ENCODE measurements at regions not wholly inside any gene's neighbourhood (a gene's known extent, or its start where the extent isn't known, plus 50 kb on each side); places are given as distances from the start of the nearest gene placed in this dataset.
"Not testable (repeated sequence)": the region's sequence is repeated elsewhere in the genome, so short reads cannot be mapped to it uniquely, and the experiment has no call there.

DNA sequence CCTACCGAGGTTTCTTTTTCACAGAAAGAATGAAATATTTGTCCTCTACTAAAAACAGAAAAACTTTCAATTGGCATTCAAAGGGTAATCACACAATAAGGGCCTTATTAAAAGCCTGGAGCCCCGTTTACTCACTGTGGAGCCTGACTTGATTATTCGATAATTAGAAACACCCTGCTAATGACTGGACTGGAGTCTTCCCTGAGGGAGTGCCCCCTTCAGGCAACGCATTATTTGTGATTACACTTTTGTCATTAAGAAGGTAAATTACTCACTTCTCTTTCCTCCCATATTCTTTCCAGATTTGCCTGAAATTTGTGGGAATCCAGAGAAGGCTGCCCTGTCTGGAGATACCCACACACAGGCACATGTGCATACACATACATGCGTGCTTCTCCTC, 444.2 kb upstream of the NPVF start:
- no peak overlapping the region for H3K4me3 Mint-ChIP-seq
- no peak for DNase-seq (ENCODE audit: low spot score in 2 of 2)
- H3K9me3 Mint-ChIP-seq, result no peaks in the 10 kb centered on the region
- ATAC-seq, result no peak
- H3K36me3 Mint-ChIP-seq, result no peaks in the 10 kb centered on the region
- no peak overlapping the region for H3K27ac Mint-ChIP-seq
- no peaks in the 10 kb centered on the region for H3K4me1 Mint-ChIP-seq

DNA sequence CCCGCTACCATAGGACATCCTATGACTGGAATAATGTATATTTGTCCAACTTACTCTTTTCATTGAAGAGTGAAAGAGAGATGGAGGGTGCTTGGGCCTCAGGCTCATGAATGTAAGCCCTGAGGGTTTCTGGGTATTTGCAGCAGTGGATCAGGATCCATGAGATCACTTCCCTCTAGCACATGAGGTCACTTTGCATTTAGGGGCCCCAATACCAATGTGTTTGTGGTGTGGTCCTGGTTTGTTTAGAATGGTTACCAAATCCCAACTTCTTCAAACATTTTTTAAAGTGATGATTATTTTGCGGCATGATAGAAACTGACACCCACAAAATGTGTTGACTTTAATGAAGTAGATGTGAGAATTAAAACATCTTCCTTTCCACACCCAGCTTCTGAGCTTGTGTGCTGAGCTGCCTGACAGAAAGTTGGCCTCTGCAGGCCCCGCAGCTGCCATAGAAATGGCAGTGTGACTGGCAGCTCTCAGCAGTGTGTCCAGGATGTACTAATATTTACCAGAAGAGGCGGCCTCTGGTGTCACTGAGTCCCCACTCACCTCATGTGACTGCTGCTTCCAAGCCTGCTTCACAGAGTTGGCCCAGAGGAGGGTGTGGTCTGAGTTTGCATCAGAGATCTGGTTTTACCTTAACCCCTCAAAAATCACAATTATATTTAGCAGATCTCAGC, 447.6 kb upstream of the NPVF start:
- DNase-seq (ENCODE audit: low spot score in 2 of 2), result no peak
- no peaks in the 10 kb centered on the region for H3K36me3 Mint-ChIP-seq
- ATAC-seq, result no peak
- no peaks in the 10 kb centered on the region for H3K4me1 Mint-ChIP-seq
- H3K4me3 Mint-ChIP-seq, result no peak overlapping the region
- no peak overlapping the region for H3K27ac Mint-ChIP-seq
- H3K9me3 Mint-ChIP-seq, result no peaks in the 10 kb centered on the region

GRCh38 chr7:25677595-25677994, 449.3 kb upstream of the NPVF start:
- DNase-seq (ENCODE audit: low spot score in 2 of 2) (no peak), ATAC-seq (no peak)
- Mint-ChIP-seq H3K27ac (no peak overlapping the region), H3K36me3 (no peaks in the 10 kb centered on the region), H3K9me3 (no peaks in the 10 kb centered on the region), H3K4me1 (no peaks in the 10 kb centered on the region), H3K4me3 (no peak overlapping the region)

GRCh38 chr7:25678215-25678614, 449.9 kb upstream of the NPVF start:
- H3K36me3 Mint-ChIP-seq, result no peaks in the 10 kb centered on the region
- no peaks in the 10 kb centered on the region for H3K9me3 Mint-ChIP-seq
- no peak for ATAC-seq
- H3K4me1 Mint-ChIP-seq, result no peaks in the 10 kb centered on the region
- no peak for DNase-seq (ENCODE audit: low spot score in 2 of 2)
- H3K27ac Mint-ChIP-seq, result no peak overlapping the region
- no peak overlapping the region for H3K4me3 Mint-ChIP-seq

DNA sequence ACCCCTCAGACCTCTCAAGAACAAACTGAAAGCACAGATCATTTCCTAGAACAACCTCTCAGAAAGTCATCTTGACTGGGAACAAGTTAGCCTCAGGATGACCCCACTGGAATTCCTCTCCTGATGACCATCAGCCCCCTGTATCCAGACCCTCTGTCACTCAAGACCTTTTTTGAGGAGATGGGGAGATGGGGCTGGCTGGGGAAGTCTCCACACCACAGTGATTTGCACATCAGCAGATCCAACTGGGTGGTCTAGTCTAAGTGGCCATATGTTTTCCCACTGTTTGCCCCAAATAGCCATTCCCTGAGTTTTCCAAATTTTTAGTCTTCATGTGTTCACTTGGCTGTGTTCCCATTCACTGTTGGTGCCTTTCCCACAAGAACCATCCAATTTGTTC, 452.4 kb upstream of the NPVF start:
- no peak overlapping the region for H3K27ac Mint-ChIP-seq
- no peak for ATAC-seq

DNA sequence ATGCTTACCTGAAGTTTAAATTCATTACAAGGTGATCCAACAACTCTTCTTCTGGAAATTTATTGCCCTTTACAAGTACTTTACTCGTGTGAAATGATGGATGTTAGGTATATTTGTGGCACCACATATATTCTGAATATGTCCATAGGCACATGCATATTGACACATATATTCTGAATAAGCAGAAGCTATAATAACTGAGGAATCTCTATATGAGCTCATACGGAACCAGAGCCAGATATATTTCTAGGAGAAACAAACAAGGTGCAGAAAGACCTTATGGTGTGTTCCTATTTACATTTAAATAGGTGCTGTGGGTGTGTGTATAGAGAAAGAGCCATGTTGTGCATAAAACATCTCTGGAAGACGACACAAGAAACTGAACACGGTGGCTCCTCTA, 456.1 kb upstream of the NPVF start:
- Mint-ChIP-seq H3K36me3 (no peaks in the 10 kb centered on the region), H3K27ac (no peak overlapping the region), H3K4me1 (no peaks in the 10 kb centered on the region), H3K4me3 (no peak overlapping the region), H3K9me3 (no peaks in the 10 kb centered on the region)
- DNase-seq (ENCODE audit: low spot score in 2 of 2) (no peak), ATAC-seq (no peak)

More for the DNA sequence above, 452.4 kb upstream of the NPVF start:
- H3K4me1 Mint-ChIP-seq, result no peaks in the 10 kb centered on the region
- no peak for DNase-seq (ENCODE audit: low spot score in 2 of 2)
- no peak overlapping the region for H3K4me3 Mint-ChIP-seq
- no peaks in the 10 kb centered on the region for H3K36me3 Mint-ChIP-seq
- H3K9me3 Mint-ChIP-seq, result no peaks in the 10 kb centered on the region

GRCh38 chr7:25686493-25686892, 458.2 kb upstream of the NPVF start:
- Mint-ChIP-seq H3K4me1 (no peaks in the 10 kb centered on the region), H3K9me3 (no peaks in the 10 kb centered on the region), H3K27ac (no peak overlapping the region), H3K4me3 (no peak overlapping the region), H3K36me3 (no peaks in the 10 kb centered on the region)
- DNase-seq (ENCODE audit: low spot score in 2 of 2) (no peak), ATAC-seq (no peak)

DNA sequence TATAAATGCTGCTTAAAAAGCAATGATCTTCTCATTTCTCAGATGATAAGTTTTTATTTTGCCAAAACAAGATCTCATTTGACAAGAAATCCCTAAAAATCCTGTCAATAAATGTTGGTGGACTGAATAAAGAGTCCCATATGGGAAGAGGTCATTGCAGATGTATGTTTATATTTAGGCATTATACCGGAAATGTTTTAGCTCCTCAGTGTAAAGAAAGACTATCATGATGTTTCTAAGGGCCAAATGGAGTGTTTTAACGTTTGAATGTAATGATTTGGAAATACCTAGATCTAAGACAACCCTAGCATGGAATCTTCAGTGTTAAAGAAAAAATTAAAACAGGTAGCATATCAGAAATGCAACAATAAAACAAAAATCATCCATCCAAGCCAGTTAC, 457.8 kb upstream of the NFE2L3 start:
- ATAC-seq (no peak), DNase-seq (ENCODE audit: low spot score in 2 of 2) (no peak)
- H3K4me1 Mint-ChIP-seq, result no peaks in the 10 kb centered on the region
- H3K4me3 Mint-ChIP-seq, result no peak overlapping the region
- no peaks in the 10 kb centered on the region for H3K36me3 Mint-ChIP-seq
- H3K27ac Mint-ChIP-seq, result no peak overlapping the region
- no peaks in the 10 kb centered on the region for H3K9me3 Mint-ChIP-seq

- Mint-ChIP-seq H3K9me3 (no peaks in the 10 kb centered on the region), H3K36me3 (no peaks in the 10 kb centered on the region), H3K27ac (no peak overlapping the region), H3K4me1 (no peaks in the 10 kb centered on the region), H3K4me3 (no peak overlapping the region)
- DNase-seq (ENCODE audit: low spot score in 2 of 2) (no peak), ATAC-seq (no peak)
Observed at GRCh38 chr7:25694699-25695098, 457.3 kb upstream of the NFE2L3 start.

- Mint-ChIP-seq H3K9me3 (no peaks in the 10 kb centered on the region), H3K4me1 (no peaks in the 10 kb centered on the region), H3K36me3 (no peaks in the 10 kb centered on the region), H3K27ac (no peak overlapping the region), H3K4me3 (no peak overlapping the region)
- DNase-seq (ENCODE audit: low spot score in 2 of 2), result no peak
- ATAC-seq, result no peak
Observed at GRCh38 chr7:25696571-25696970, 455.4 kb upstream of the NFE2L3 start.

DNA sequence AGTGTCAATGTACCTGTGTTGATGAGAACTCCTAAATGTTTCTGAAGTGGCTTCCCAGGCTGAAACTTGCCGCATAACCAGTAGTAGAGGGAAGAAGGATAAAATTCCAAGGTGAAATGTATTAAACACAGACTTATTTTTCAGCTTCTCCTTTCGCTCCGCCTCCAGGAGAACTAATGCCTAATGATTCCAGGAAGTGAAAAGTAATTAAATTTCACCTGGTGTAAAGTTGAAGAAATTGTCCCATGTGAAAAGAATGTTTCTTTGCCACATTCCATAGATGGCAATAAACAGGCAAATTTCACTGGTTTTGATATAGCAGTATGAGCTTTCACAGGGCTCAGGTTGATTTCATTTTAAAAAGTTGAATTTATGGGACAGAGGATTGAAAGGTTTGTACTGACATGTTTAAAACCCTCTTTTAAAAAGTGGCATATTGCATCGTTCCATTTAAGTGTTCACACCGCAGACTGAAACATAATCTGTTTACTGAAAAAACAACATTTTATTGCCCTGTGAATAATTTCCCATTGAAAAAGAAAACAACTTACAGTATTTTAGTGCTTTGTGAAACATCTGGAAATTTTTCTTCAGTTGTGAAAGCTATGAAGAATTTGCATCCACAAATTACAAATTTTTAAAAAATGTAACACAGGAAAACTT, 453.4 kb upstream of the NFE2L3 start:
- Mint-ChIP-seq H3K4me1 (no peaks in the 10 kb centered on the region), H3K27ac (no peak overlapping the region), H3K9me3 (no peaks in the 10 kb centered on the region), H3K36me3 (no peaks in the 10 kb centered on the region), H3K4me3 (no peak overlapping the region)
- DNase-seq (ENCODE audit: low spot score in 2 of 2), result no peak
- no peak for ATAC-seq

- not testable (repeated sequence) for H3K36me3 Mint-ChIP-seq; H3K4me3 Mint-ChIP-seq; ATAC-seq; H3K27ac Mint-ChIP-seq; H3K4me1 Mint-ChIP-seq; DNase-seq (ENCODE audit: low spot score in 2 of 2); H3K9me3 Mint-ChIP-seq
Observed at GRCh38 chr7:25700141-25700540, 451.9 kb upstream of the NFE2L3 start.

DNA sequence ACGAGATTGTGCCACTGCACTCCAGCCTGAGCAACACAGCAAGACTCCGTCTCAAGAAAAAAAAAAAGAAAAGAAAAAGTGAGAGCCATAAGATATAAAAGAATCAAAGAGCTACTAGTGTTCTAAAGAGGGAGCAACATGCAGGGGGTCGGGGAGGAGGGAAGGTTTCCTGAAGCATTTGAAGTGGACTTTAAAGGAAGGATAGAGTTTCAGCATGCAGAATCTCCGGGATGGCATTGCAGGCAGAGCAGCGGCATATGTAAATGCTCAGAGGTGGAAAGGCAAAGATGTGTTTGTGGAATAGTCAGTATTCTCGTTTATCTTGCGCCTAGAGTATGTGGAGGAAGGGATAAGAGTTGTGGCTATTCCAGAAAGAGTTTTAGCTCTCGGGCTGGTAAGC, 447.6 kb upstream of the NFE2L3 start:
- no peak overlapping the region for H3K4me3 Mint-ChIP-seq
- H3K4me1 Mint-ChIP-seq, result no peaks in the 10 kb centered on the region
- peaks cover 5% of the 10 kb centered on the region for H3K9me3 Mint-ChIP-seq
- no peak overlapping the region for H3K27ac Mint-ChIP-seq
- ATAC-seq (no peak), DNase-seq (ENCODE audit: low spot score in 2 of 2) (no peak)
- H3K36me3 Mint-ChIP-seq, result no peaks in the 10 kb centered on the region

DNA sequence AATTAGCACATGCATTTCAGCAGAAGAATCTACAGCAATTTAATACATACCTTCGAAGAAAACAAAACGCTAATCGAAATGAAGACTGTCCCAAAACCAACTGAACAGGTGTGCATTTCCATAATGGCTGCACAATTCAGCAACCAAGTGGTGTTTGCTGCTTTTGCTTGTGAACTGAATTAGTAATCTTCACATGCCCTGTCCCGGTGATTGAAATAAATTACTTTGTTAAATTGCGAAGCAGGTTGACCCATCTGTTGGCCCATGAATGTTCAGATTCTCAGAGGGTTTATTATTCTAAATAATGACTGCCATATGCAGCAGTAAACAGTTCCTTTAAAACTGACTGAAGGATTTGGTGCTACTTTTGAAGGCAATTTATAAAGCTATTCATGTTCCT, 445.2 kb upstream of the NFE2L3 start:
- no peak for DNase-seq (ENCODE audit: low spot score in 2 of 2)
- Mint-ChIP-seq H3K36me3 (no peaks in the 10 kb centered on the region), H3K27ac (no peak overlapping the region), H3K4me1 (no peaks in the 10 kb centered on the region), H3K4me3 (no peak overlapping the region), H3K9me3 (peaks cover 5% of the 10 kb centered on the region)
- ATAC-seq, result no peak

- Mint-ChIP-seq H3K27ac (no peak overlapping the region), H3K4me3 (no peak overlapping the region), H3K9me3 (peaks cover 5% of the 10 kb centered on the region), H3K4me1 (no peaks in the 10 kb centered on the region), H3K36me3 (no peaks in the 10 kb centered on the region)
- ATAC-seq (no peak), DNase-seq (ENCODE audit: low spot score in 2 of 2) (no peak)
Observed at GRCh38 chr7:25707768-25708620, 444.0 kb upstream of the NFE2L3 start.

GRCh38 chr7:25710959-25711358, 441.0 kb upstream of the NFE2L3 start:
- no peak overlapping the region for H3K27ac Mint-ChIP-seq
- no peaks in the 10 kb centered on the region for H3K36me3 Mint-ChIP-seq
- H3K9me3 Mint-ChIP-seq, result no peaks in the 10 kb centered on the region
- H3K4me3 Mint-ChIP-seq, result no peak overlapping the region
- H3K4me1 Mint-ChIP-seq, result no peaks in the 10 kb centered on the region
- DNase-seq (ENCODE audit: low spot score in 2 of 2), result no peak
- no peak for ATAC-seq
